ENCODE measurements at regions not wholly inside any gene's neighbourhood (a gene's known extent, or its start where the extent isn't known, plus 50 kb on each side); places are given as distances from the start of the nearest gene placed in this dataset.

- peak; percentile 42 for DNase-seq (ENCODE audit: low read depth)
- no peak overlapping the region for H3K4me3 ChIP-seq (ENCODE audit: low read length)
- peak; percentile 38 for TF ChIP-seq CTCF (IDR thresholded peaks at IDR 0.05; ENCODE audit: insufficient read depth, low read depth, low read length, missing control alignments)
Observed at GRCh38 chr3:86180696-86181095, 810.3 kb downstream of the VGLL3 start.

- no peak for TF ChIP-seq CTCF (IDR thresholded peaks at IDR 0.05; ENCODE audit: insufficient read depth, low read depth, low read length, missing control alignments)
Observed at GRCh38 chr3:86178095-86178494, 812.9 kb downstream of the VGLL3 start.

GRCh38 chr3:86176445-86176784 lies 814.5 kb downstream of the VGLL3 start:
- TF ChIP-seq CTCF (IDR thresholded peaks at IDR 0.05; ENCODE audit: insufficient read depth, low read depth, low read length, missing control alignments) = no peak

More at GRCh38 chr3:86178095-86178494, 812.9 kb downstream of the VGLL3 start:
- no peak overlapping the region for H3K4me3 ChIP-seq (ENCODE audit: low read length)
- no peak for DNase-seq (ENCODE audit: low read depth)

GRCh38 chr3:86175593-86176444 lies 815.1 kb downstream of the VGLL3 start:
- no peak overlapping the region for H3K4me3 ChIP-seq (ENCODE audit: low read length)
- no peak for DNase-seq (ENCODE audit: low read depth)
- no peak for TF ChIP-seq CTCF (IDR thresholded peaks at IDR 0.05; ENCODE audit: insufficient read depth, low read depth, low read length, missing control alignments)

More at GRCh38 chr3:86176445-86176784, 814.5 kb downstream of the VGLL3 start:
- DNase-seq (ENCODE audit: low read depth) = no peak
- H3K4me3 ChIP-seq (ENCODE audit: low read length) = no peak overlapping the region

GRCh38 chr3:86175051-86175536 lies 815.9 kb downstream of the VGLL3 start:
- no peak for TF ChIP-seq CTCF (IDR thresholded peaks at IDR 0.05; ENCODE audit: insufficient read depth, low read depth, low read length, missing control alignments)
- no peak overlapping the region for H3K4me3 ChIP-seq (ENCODE audit: low read length)
- no peak for DNase-seq (ENCODE audit: low read depth)

- DNase-seq (ENCODE audit: low read depth) = no peak
- no peak overlapping the region for H3K4me3 ChIP-seq (ENCODE audit: low read length)
- no peak for TF ChIP-seq CTCF (IDR thresholded peaks at IDR 0.05; ENCODE audit: insufficient read depth, low read depth, low read length, missing control alignments)
Observed at GRCh38 chr3:86173401-86173800, 817.5 kb downstream of the VGLL3 start.

- no peak for TF ChIP-seq CTCF (IDR thresholded peaks at IDR 0.05; ENCODE audit: insufficient read depth, low read depth, low read length, missing control alignments)
- no peak for DNase-seq (ENCODE audit: low read depth)
- H3K4me3 ChIP-seq (ENCODE audit: low read length) = no peak overlapping the region
Observed at GRCh38 chr3:86168512-86168911, 822.4 kb downstream of the VGLL3 start.
